NCI-H82 (cell line): ENCODE measurements at regions not wholly inside any gene's neighbourhood (a gene's known extent, or its start where the extent isn't known, plus 50 kb on each side); places are given as distances from the start of the nearest gene placed in this dataset.

ENCODE experiments used
- DNase-seq: peaks from one replicate; lab custom pipeline; 2025; lab: John Stamatoyannopoulos, UW

- DNase-seq, result no peak
These were observed 396.5 kb upstream of the SEMA3D start for GRCh38 chr7:85583131-85583953.

DNA sequence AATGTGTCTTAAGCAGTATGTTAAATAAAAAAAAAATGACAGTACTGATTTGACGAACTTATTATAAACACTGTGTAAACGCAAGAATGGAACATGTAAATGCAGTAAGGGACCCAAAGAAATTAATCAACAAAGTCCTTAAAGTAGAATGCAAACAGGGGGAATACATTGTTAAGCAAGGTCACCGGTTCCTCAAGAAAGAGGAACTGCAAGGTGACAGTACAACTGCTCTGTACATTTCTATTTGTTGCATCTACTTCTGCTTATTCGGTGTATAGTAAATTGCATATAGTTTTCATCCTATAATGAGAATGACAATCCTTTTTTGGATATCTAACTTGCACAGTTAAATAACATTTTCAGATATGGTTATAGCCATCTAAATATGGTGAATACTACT, 387.0 kb upstream of the SEMA3D start:
- no peak for DNase-seq

- peak; percentile 8 for DNase-seq
These were observed 386.5 kb upstream of the SEMA3D start for GRCh38 chr7:85573346-85573745.

- no peak for DNase-seq
These were observed 384.0 kb upstream of the SEMA3D start for GRCh38 chr7:85570898-85571297.

DNA sequence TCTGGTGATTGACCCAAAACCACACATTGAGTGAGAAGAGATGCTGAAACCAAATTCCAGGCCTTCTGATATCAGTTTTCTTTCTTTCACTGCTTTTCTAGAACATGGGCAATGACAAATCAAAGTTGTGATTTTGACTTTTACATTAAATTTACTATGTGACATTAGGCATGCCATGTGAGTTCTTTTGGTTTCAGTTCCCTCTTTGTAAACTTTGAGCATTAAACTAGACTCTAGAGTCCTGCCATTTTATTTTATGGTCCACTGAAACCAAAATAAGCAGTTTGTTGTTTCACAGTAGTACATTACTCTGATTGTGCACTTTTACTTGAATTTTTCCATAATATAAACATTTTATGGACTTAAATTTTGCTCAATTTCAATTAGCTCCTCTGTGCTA, 381.1 kb upstream of the SEMA3D start:
- DNase-seq, result no peak

DNA sequence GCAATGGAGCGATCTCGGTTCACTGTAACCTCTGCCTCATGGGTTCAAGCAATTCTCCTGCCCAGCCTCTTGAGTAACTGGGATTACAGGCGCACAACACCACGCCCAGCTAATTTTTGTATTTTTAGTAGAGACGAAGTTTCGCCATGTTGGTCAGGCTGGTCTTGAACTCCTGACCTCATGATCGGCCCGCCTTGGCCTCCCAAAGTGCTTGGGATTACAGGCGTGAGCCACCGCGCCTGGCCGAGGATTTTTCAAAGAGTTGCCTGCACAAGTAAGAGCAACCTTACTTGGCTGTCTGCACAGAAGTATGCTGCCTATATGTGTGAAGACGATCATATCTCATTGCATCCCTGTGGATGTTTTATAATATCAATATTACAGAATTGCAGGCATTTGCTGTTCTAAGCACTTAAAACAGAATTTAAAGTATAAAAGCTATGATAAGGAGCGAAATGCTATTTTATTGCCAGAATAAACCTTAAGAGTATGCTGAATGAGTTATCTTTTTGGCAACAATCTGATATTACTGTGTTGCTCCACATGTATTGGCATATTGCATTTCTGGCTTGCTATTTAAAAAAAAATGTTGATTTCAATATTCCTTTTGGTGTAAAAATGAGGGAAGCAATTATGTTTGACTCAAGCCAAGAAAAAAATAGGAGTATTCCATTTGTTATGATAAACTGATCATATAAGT, 379.4 kb upstream of the SEMA3D start:
- no peak for DNase-seq

DNA sequence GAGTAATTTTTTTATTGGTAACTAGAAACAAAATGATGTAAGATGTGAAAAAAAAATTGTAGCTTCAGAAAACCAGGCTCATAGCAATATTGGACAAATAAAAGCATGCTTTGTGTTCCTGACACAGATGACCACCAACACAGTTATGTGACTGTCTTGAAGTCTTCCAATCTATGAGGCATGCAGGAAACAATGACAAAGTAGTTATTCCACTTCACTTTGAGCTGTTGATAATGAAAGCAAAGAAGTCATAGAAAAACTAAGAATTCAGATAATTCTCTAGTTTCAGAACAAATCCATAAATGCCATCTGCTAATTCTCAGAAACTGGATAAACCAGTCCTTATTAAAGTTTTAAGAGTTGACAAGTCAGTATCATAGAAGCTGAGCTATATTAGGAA, 378.4 kb upstream of the SEMA3D start:
- no peak for DNase-seq

DNA sequence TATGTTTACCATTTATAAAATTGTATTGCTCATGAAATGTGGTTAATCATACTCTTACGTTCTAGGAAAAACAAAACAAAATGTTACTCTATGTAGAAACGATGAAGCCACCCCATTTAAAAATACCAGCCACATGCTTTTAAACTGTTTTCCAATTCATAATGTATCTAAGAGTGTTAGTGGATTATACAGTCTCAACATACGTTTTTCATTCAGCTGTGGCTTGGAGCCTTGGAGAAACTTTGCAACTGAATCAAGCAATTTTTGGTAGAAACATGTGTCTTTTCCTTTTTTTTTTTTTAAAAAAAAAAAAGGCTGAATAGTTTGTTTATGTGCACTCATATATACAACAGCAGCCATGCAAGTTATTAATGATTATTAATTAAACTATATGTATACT, 378.0 kb upstream of the SEMA3D start:
- DNase-seq, result no peak

GRCh38 chr7:85561706-85562105, 374.9 kb upstream of the SEMA3D start:
- no peak for DNase-seq

DNA sequence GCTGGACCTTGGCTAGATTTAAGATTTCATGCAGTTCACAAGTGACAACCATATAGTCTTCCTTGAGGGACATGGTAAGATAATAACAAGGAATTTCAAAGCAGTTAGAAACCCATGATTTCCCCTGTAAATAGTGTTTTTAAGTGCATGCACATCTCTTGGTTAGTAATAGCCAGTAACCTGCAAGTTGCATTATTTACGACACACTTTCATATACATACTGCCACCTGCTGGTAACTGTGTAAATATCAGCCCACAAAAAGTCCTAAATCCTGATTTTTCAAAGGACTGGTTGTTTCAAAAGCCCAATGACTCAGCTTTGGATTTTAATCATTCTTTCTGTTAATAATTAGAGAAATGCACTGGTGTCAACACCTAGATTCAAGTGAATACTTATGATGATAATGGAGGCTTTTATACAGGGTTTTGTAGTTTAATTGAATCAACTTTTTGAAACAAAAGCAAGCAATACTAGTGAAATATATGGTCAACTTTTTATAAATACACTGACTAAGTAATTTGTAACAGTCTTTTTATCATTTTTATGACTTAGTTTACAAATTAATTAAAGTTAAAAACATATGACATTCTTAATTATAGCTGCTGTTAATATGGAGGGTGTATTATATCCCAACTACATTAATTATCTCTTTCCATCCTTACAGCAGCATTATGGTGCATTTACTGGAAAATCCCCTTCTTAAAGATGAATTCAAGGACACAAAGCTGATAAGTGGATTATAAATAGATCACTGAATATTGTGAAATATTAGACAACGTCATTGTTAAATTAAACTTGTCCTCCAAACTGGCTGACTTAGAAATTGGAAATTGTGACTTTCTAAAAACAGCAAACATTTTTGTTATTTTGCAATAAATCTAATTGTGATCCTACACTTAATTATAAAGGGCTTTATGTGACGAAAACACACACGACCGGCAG, 367.7 kb upstream of the SEMA3D start:
- DNase-seq, result peak; percentile 70

- DNase-seq, result no peak
These were observed 349.3 kb upstream of the SEMA3D start for GRCh38 chr7:85535974-85536729.

DNA sequence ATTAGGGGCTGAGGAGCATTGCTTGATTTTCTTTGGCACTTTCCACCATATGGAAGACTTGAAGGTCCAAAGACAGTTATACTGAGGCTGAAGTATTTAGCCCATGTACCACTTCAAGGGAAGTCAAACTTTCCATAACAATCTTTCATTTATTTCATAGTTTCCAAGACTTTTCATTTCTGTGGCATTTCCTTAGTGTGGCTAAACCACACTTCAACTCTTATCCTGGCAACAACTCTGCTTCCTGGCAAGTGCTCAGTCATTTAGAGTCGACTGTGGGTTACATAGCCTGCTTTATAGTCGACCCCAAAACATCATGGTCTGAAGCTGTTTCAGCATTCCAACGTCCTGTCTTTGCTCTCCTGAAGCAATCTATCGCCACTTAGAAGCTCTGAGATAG, 343.0 kb upstream of the SEMA3D start:
- DNase-seq, result no peak

GRCh38 chr7:85529201-85529600, 342.3 kb upstream of the SEMA3D start:
- DNase-seq, result no peak

DNA sequence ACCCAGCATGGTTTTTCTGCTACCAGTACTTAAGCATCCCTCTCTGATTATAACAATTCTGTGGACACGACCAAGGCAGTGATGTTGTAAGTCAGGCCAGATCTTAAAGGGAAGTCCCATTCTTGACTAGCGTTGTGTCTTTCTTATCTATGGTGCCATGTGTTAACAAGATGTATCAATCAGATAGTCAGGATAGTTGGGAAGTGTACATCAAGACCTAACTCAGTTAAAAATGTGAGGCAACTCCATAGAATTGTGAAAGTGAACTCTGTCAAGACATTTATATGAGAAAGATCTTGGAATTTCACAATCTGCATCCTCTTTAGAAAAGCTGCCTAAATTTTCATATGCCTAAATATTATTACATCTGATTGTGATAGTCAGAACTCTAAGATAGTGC, 341.7 kb upstream of the SEMA3D start:
- DNase-seq, result no peak

- DNase-seq, result no peak
These were observed 338.8 kb upstream of the SEMA3D start for GRCh38 chr7:85525676-85526075.

- DNase-seq, result no peak
These were observed 335.2 kb upstream of the SEMA3D start for GRCh38 chr7:85522070-85522469.

DNA sequence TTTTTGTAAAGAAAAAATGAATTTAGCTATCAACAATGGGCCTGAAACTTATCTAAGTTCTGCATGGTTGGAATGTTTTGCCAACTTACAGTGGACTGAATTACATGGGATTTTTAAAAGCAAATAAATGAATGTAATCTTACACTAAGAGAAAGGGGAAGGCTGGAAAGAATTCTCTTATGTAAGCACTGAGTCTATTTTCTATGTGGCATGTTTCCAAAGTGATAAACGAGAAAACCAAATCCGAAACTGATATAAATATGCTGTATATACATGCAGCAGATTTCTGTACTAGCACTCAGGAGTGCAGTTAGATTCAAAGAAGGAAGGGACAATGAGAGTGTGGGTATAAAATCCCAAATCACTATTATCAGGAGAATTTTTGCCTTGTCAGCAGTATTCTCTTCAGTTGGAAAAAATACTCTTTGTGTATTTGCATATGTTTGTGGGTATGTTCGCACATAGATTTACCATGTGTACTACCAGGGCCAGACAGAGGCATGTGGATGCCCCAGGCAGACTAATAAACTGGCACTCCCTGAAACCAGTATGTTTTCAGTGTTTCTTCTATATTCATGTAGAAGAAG, 334.3 kb upstream of the SEMA3D start:
- DNase-seq, result no peak

DNA sequence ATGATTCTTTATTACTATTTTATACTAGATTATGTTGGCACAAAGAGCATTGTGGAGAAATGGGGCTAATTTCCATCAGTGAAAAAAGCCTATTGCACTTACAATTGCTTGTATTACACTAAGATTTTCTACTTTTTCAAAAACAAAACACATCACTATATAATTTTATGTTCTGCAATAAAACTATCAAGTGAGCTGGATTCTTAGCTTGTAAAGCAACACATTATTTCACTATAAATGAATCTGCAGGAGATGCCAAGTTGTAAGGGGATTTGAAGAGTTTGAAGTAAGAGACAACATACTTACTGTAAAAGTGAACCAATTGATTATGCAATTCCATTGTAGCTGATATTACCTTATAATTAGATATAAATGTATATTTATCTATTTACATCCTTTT, 333.3 kb upstream of the SEMA3D start:
- DNase-seq, result no peak

GRCh38 chr7:85516675-85517074, 329.8 kb upstream of the SEMA3D start:
- no peak for DNase-seq

DNA sequence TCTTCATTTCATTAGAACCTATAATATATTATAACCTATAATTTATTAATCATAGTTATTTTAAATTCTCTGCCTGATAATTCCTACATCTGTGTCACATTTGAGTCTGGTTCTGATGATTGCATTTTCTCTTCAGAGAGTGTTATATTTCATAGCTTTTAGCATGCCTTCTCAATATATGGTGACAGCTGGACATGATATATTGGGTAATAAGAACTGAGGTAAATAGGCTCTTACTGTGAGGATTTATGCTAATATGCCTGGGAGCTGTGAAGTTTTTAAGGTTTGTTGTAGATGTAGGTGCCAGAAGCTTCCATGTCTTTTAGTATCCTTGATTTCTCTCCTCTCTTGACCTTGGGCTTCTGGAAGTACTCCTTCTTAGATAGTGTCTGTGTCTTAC, 325.9 kb upstream of the SEMA3D start:
- DNase-seq, result no peak

- no peak for DNase-seq
These were observed 323.4 kb upstream of the SEMA3D start for GRCh38 chr7:85510287-85510686.
